ENCODE measurements at regions not wholly inside any gene's neighbourhood (a gene's known extent, or its start where the extent isn't known, plus 50 kb on each side); places are given as distances from the start of the nearest gene placed in this dataset.

- TF ChIP-seq NR2C2 (CRISPR knock-in tag; IDR thresholded peaks at IDR 0.05) (no peak), CTCF (IDR thresholded peaks at IDR 0.05) (no peak), HMGXB4 (CRISPR knock-in tag; IDR thresholded peaks at IDR 0.05) (no peak), PREB (CRISPR knock-in tag; IDR thresholded peaks at IDR 0.05; ENCODE audit: borderline replicate concordance) (no peak), AFF4 (CRISPR knock-in tag; IDR thresholded peaks at IDR 0.05; ENCODE audit: borderline replicate concordance) (no peak), CREM (CRISPR knock-in tag; IDR thresholded peaks at IDR 0.05) (no peak)
Observed at GRCh38 chr2:118764855-118765254, 82.6 kb downstream of the EN1 start.

All from WTC11 (cell line).